HepG2 (cell line): ENCODE measurements at regions not wholly inside any gene's neighbourhood (a gene's known extent, or its start where the extent isn't known, plus 50 kb on each side); places are given as distances from the start of the nearest gene placed in this dataset.

Experiments
- ATAC-seq: fragments of 200-7000 bp; cut with Tn5 transposase; 3 replicates; pipeline ENCODE4 v1.9.1; 2020; ENCODE audit warnings: mild to moderate bottlenecking, moderate library complexity
- BruUV-seq: library from RNA; stranded (reverse); fragments of 400-500 nt; replicated peaks from 2 replicates; lab custom pipeline; 2021; lab: Mats Ljungman, UMichigan
- CTCF ChIA-PET: fragments of 300-600 bp; formaldehyde crosslinking; extraction: SDS; loops from one replicate; lab custom pipeline; 2021; ENCODE audit warnings: low total read pairs, inconsistent platforms, low intra/inter-chr PET ratio; lab: Yijun Ruan, JAX
- POLR2A ChIA-PET: fragments of 350-600 bp; sonication (Branson Sonifier 250); formaldehyde crosslinking; loops from one replicate; lab custom pipeline; 2020; ENCODE audit warnings: antibody characterized with exemption, inconsistent platforms; lab: Yijun Ruan, JAX
- DNase-seq: peaks from one replicate; pipeline ENCODE4 v3.0.0-alpha.2; 2015; ENCODE audit warnings: low spot score
- FAIRE-seq: peaks from 3 replicates; lab custom pipeline; 2011; peaks lifted over from hg19 to GRCh38; lab: Jason Lieb, UNC
- H2AFZ ChIP-seq: one replicate; pipeline ENCODE4 v1.6.1; 2011; ENCODE audit warnings: low read length, inconsistent platforms
- H3K27ac ChIP-seq: fragments of 300-600 bp; 3 replicates; pipeline ENCODE4 v1.8.0; 2011; ENCODE audit warnings: mixed run types, mild to moderate bottlenecking, mixed read lengths, low read length, inconsistent platforms; ENCODE audit not compliant: insufficient read depth; ENCODE audit errors: extremely low read length
- H3K27me3 ChIP-seq, 2 experiments: fragments of 200-600 bp in 1 of 2; 2 replicates in 1 of 2; 3 replicates in 1 of 2; pipeline versions ENCODE4 v1.6.0 to v1.8.0; 2011; ENCODE audit warnings: low read length in 2 of 2, mild to moderate bottlenecking in 2 of 2, moderate library complexity in 2 of 2, inconsistent platforms in 1 of 2; ENCODE audit not compliant: insufficient read depth in 2 of 2, control insufficient read depth in 1 of 2
- H3K36me3 ChIP-seq, 2 experiments: fragments of 200-600 bp in 1 of 2; replicated peaks in 1 of 2; 2 replicates in 1 of 2; 3 replicates in 1 of 2; pipeline versions ENCODE4 v1.5.1 to v1.8.0; 2011; ENCODE audit warnings: low read length in 2 of 2, inconsistent platforms in 1 of 2; ENCODE audit not compliant: insufficient read depth in 2 of 2, control insufficient read depth in 1 of 2
- H3K4me1 ChIP-seq: 2 replicates; pipeline ENCODE4 v1.5.1; 2012; ENCODE audit warnings: low read length, inconsistent platforms; ENCODE audit not compliant: insufficient read depth
- H3K4me2 ChIP-seq: 2 replicates; pipeline ENCODE4 v1.6.0; 2011; ENCODE audit warnings: low read depth, low read length, inconsistent platforms
- H3K4me3 ChIP-seq, 3 experiments: fragments of 200-600 bp in 1 of 3; sonication (generic), shearing (Covaris generic) in 1 of 3; replicated peaks in 1 of 3; 2 replicates each; pipeline ENCODE4 v1.5.1; 2011 to 2016; ENCODE audit warnings: low read length in 3 of 3, inconsistent platforms in 2 of 3, low read depth in 2 of 3, mild to moderate bottlenecking in 2 of 3, control low read depth in 1 of 3, mixed read lengths in 1 of 3; ENCODE audit not compliant: insufficient read depth in 1 of 3
- H3K79me2 ChIP-seq: one replicate; pipeline ENCODE4 v1.6.1; 2011; ENCODE audit warnings: low read length, inconsistent platforms; ENCODE audit not compliant: insufficient read depth
- H3K9ac ChIP-seq: 2 replicates; pipeline ENCODE4 v1.6.0; 2011; ENCODE audit warnings: mild to moderate bottlenecking, low read depth, low read length, inconsistent platforms; ENCODE audit not compliant: insufficient read depth
- H3K9me3 ChIP-seq: 2 replicates; pipeline ENCODE4 v1.5.1; 2012; ENCODE audit warnings: mild to moderate bottlenecking, low read length
- H4K20me1 ChIP-seq: 2 replicates; pipeline ENCODE4 v1.6.0; 2011; ENCODE audit warnings: inconsistent platforms, mild to moderate bottlenecking, low read length, moderate library complexity; ENCODE audit not compliant: insufficient read depth
- CREB1 ChIP-seq, 2 experiments: fragments of 450-650 bp in 1 of 2; IDR thresholded peaks; 2 replicates each; pipeline ENCODE4 v1.6.1; 2016 to 2017; ENCODE audit warnings: control low read depth in 1 of 2, mild to moderate bottlenecking in 1 of 2, missing compliant biosample characterization in 1 of 2, missing genetic modification characterization in 1 of 2
- KDM3A ChIP-seq: IDR thresholded peaks from 2 replicates; pipeline ENCODE4 v1.6.1; 2018; ENCODE audit warnings: low read depth, missing compliant biosample characterization
- NFIC ChIP-seq: IDR thresholded peaks from 2 replicates; pipeline ENCODE4 v1.6.1; 2012; ENCODE audit warnings: mild to moderate bottlenecking, low read length, inconsistent platforms
- ZNF441 ChIP-seq: sonication (generic); formaldehyde crosslinking; IDR thresholded peaks from 2 replicates; pipeline ENCODE4 v1.7.0; 2021; ENCODE audit warnings: missing genetic modification reagents, borderline replicate concordance
- ZNF713 ChIP-seq: sonication (generic); formaldehyde crosslinking; IDR thresholded peaks from 2 replicates; pipeline ENCODE4 v1.4.0; 2020; ENCODE audit warnings: mild to moderate bottlenecking, missing genetic modification reagents
- ZUFSP ChIP-seq: sonication (generic); formaldehyde crosslinking; IDR thresholded peaks from 2 replicates; pipeline ENCODE4 v1.9.0; 2021; ENCODE audit warnings: missing genetic modification reagents, mild to moderate bottlenecking, borderline replicate concordance
- WGBS: methylation state at CpG from one replicate; pipeline ENCODE4 v1.1.6; 2017; ENCODE audit warnings: low lambda C conversion rate; 5-methylcytosine and 5-hydroxymethylcytosine counted together
- in situ Hi-C: cut with HindIII; loops from 2 replicates; pipeline ENCODE4 v1.10.0; 2017; ENCODE audit warnings: low pct_unique_long_range_greater_than_20kb; ENCODE audit not compliant: extremely low pct_ligation_motif_present
- intact Hi-C: fragments of 100-400 bp; cut with micrococcal nuclease; formaldehyde crosslinking; loops from one replicate; pipeline ENCODE4 v1.10.0; 2022; ENCODE audit not compliant: unreplicated experiment
- TF ChIP-seq, protein P1 (sequence below): sonication (generic); formaldehyde crosslinking; conservative IDR thresholded peaks from 2 replicates; pipeline ENCODE4 v1.4.0; 2020; ENCODE audit warnings: mild to moderate bottlenecking, missing genetic modification reagents, moderate library complexity

DNA sequence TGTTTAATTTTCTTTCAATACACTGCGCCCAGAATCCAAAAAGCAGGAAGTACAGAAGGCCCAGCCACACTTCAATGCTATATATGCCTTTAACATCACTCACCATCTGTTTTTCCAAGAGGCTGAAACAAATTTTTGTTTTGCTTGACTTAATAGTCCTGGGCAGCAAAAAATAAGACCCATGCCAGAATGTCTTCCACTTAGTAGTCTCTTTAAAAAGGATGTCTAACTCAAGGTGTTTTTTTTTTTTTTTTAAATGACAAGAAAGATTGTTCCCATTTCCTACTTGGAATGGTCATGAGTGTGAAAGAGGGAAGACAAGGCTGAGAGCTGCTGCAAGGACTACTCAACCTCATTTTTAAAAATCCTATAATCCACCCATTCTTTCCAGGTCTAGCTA is 590.3 kb upstream of the SGO1 start (continued):
- TF ChIP-seq KDM3A (CRISPR knock-in tag): no peak

- WGBS: 5% methylated on average over 5 of the region's 5 CpGs
- Histone ChIP-seq H3K4me1 (peaks cover 30% of the 10 kb centered on the region), H2AFZ (peak overlapping the region; percentile 61), H3K9ac (no peak overlapping the region), H3K4me2 (peak overlapping the region; percentile 42; the same call in 1 of the 2 replicates), H3K36me3 (no peaks in the 10 kb centered on the region), H3K9me3 (peaks cover 86% of the 10 kb centered on the region), H3K4me3 (no peak overlapping the region), H3K27me3 (no peaks in the 10 kb centered on the region), H3K79me2 (no peaks in the 10 kb centered on the region), H4K20me1 (no peaks in the 10 kb centered on the region), H3K27ac (no peak overlapping the region)
- peak; percentile 2 for DNase-seq
- CTCF ChIA-PET: no interaction called here
- no peak for TF ChIP-seq ZNF713 (CRISPR knock-in tag)
- no peak for TF ChIP-seq NFIC
- TF ChIP-seq ZNF441 (CRISPR knock-in tag): no peak
- no peak for TF ChIP-seq ZUFSP (CRISPR knock-in tag)
- no peak for TF ChIP-seq CREB1 (IDR thresholded peaks at IDR 0.05)
- 0 out of 2 replicates have a peak, but pooled peaks have one; percentile 16 for TF ChIP-seq CREB1 (CRISPR knock-in tag; IDR thresholded peaks at IDR 0.05)
- TF ChIP-seq, protein P1, sequence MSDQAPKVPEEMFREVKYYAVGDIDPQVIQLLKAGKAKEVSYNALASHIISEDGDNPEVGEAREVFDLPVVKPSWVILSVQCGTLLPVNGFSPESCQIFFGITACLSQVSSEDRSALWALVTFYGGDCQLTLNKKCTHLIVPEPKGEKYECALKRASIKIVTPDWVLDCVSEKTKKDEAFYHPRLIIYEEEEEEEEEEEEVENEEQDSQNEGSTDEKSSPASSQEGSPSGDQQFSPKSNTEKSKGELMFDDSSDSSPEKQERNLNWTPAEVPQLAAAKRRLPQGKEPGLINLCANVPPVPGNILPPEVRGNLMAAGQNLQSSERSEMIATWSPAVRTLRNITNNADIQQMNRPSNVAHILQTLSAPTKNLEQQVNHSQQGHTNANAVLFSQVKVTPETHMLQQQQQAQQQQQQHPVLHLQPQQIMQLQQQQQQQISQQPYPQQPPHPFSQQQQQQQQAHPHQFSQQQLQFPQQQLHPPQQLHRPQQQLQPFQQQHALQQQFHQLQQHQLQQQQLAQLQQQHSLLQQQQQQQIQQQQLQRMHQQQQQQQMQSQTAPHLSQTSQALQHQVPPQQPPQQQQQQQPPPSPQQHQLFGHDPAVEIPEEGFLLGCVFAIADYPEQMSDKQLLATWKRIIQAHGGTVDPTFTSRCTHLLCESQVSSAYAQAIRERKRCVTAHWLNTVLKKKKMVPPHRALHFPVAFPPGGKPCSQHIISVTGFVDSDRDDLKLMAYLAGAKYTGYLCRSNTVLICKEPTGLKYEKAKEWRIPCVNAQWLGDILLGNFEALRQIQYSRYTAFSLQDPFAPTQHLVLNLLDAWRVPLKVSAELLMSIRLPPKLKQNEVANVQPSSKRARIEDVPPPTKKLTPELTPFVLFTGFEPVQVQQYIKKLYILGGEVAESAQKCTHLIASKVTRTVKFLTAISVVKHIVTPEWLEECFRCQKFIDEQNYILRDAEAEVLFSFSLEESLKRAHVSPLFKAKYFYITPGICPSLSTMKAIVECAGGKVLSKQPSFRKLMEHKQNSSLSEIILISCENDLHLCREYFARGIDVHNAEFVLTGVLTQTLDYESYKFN (CRISPR knock-in tag): 0 out of 2 replicates have a peak, but pooled peaks have one; percentile 3
- in situ Hi-C loops: no loop called here
- peak; percentile 87 for ATAC-seq
- intact Hi-C loops: no loop called here
- POLR2A ChIA-PET: no interaction called here
- BruUV-seq: no TSS peak
- no peak for FAIRE-seq
Observed at GRCh38 chr3:20773320-20773984, 587.4 kb upstream of the SGO1 start.
